NCI-H524 treated with DMSO at 0.1 percent for 48 hours (cell line): ENCODE measurements at regions not wholly inside any gene's neighbourhood (a gene's known extent, or its start where the extent isn't known, plus 50 kb on each side); places are given as distances from the start of the nearest gene placed in this dataset.

Experiments
- DNase-seq: peaks from one replicate; lab custom pipeline; 2025; lab: John Stamatoyannopoulos, UW

- DNase-seq: no peak
Measured at GRCh38 chr4:122203407-122203806, 51.3 kb downstream of the BLTP1 start.

- no peak for DNase-seq
Measured at GRCh38 chr4:122205687-122206086, 53.6 kb downstream of the BLTP1 start.

DNA sequence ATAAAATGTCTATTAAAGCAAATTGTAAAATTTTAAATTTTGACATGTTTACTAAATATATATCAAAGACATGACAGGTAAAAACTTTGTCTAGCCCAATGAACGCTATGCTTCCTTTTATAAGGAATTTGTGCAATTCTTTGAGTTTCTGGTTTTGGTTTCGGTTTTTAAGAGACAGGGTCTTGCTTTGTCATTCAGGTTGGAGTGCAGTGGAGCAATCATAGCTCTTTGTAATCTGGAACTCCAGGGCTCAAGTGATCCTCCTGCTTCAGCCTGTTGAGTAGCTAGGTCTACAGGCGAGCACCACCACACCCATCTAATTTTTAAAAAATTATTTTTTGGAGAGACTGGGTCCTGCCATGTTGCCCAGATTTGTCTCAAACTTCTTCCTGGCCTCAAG lies 60.7 kb downstream of the BLTP1 start:
- no peak for DNase-seq

GRCh38 chr4:122218762-122219161 lies 66.6 kb downstream of the BLTP1 start:
- no peak for DNase-seq

DNA sequence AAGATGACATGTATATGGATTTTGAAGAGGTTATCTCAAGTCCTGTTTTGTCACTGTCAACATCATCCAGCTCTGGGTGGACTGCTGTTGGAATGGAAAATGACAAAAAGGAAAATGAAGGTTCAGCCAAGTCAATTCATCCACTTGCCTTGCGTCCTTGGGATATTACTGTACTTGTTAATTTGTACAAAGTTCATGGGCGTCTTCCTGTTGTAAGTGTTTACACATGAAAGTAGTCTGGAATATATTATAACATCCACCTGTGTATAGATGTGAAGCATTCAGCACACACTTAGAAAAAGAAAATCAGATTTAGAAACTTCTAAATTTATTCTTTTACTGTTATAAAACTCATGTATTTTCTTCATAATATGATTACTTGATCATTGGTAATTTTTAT lies 67.2 kb downstream of the BLTP1 start:
- DNase-seq: no peak

GRCh38 chr4:122221322-122221721 lies 69.2 kb downstream of the BLTP1 start:
- DNase-seq: no peak

- no peak for DNase-seq
Measured at GRCh38 chr4:122224348-122224747, 72.2 kb downstream of the BLTP1 start.

GRCh38 chr4:122227202-122227601 lies 75.1 kb downstream of the BLTP1 start:
- DNase-seq: no peak

DNA sequence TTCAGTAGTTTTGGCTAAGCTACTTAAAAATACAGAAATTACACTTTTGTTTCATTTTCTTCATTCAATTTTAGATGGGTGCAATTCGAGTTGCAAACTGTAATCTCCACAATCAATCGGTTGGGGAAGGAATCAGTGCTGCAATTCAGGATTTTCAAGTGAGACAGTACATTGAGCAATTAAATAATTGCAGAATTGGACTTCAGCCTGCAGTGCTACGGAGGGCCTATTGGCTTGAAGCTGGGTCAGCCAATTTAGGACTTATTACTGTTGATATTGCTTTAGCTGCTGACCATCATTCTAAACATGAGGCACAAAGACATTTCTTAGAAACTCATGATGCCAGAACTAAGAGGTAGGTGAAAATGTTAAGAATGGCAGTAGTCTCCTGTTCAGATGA lies 77.7 kb downstream of the BLTP1 start:
- DNase-seq: no peak

GRCh38 chr4:122232633-122233032 lies 80.5 kb downstream of the BLTP1 start:
- DNase-seq: no peak

GRCh38 chr4:122234686-122235085 lies 82.6 kb downstream of the BLTP1 start:
- DNase-seq: no peak

DNA sequence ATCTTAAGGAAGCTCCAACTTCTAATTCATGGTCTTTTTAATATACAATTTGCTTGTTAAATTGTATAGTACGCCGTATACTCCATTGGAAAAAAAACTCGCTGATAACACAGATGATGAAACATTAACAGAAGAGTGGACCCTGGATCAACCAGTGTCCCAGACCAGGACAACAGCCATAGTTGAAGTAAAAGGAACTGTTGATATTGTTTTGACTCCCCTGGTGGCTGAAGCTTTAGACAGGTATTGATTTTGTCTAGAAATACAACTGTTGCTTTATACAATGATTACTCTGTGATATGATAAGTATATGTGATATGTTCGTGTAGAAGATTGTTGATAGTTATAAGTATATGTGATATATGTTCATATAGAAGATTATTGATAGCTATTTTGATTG lies 91.7 kb downstream of the BLTP1 start:
- no peak for DNase-seq

GRCh38 chr4:122244764-122245163 lies 92.6 kb downstream of the BLTP1 start:
- no peak for DNase-seq

- no peak for DNase-seq
Measured at GRCh38 chr4:122246551-122246950, 94.4 kb downstream of the BLTP1 start.

DNA sequence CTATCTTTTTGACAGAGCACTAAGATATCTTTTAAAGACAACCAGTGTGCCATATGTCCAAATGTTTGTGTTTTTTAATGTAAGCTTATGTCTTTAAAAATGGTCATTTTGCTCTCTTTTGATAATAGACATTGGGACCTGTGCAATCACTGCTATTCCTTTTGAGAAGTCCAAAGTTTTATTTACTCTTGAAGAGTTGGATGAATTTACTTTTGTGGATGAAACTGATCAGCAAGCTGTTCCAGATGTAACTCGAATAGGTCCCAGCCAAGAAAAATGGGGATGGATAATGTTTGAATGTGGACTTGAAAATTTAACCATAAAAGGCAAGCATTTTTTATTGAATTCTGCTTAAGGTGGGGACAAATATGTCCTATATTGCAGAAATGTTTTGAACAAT lies 97.2 kb downstream of the BLTP1 start:
- no peak for DNase-seq

DNA sequence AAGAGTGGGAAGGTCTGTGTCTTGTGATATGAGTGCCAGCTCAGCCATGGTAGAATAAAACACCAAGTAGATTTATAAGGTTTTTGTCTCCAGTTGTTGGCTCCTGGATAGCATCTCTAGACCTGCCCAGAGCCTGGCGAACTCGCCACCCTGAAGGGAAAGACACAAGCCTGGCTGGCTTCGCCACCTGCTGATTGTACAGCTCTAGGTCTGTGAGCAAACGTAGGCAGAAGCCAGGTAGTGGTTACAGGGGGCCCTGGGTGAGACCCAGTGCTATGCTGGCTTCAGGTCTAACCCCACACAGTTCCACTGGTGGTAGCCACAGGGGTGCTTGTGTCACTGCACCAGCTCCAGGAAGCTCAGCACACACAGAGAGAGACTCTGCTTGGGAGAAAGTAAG lies 100.5 kb downstream of the BLTP1 start:
- no peak for DNase-seq

DNA sequence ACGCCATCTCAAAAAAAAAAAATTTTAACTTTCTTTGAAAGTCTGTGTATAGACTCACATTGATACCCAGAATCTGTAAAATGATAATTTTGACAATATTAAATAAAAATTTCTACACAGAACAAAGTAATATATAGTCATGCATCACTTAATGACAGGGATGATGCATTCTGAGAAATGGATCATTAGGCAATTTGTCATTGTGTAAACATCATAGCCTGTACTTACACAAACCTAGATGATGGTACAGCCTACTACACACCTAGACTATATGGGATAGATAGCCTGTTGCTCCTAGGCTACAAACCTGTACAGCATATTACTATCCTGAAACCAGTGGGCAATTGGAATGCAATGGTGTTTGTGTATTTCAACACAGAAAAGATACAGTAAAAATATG lies 107.7 kb downstream of the BLTP1 start:
- no peak for DNase-seq

DNA sequence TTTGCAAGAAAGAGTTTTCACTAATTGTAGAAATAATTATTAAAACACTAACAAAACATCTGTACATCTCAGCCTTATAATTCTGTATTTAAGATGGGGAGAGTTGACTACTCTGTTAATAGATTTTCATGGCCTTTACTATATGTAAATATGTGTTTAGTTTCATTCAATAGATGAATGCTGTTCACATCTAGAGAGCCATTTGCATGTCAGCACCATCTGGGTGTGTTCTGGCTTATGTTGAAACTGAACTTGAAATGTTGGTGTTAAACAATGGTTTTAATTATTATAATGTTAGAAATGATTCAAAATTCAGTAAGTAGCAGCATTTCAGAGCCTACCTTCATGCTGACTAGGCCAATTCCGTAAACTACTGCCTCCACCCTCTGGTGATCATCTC lies 102.5 kb upstream of the ADAD1 start:
- no peak for DNase-seq

DNA sequence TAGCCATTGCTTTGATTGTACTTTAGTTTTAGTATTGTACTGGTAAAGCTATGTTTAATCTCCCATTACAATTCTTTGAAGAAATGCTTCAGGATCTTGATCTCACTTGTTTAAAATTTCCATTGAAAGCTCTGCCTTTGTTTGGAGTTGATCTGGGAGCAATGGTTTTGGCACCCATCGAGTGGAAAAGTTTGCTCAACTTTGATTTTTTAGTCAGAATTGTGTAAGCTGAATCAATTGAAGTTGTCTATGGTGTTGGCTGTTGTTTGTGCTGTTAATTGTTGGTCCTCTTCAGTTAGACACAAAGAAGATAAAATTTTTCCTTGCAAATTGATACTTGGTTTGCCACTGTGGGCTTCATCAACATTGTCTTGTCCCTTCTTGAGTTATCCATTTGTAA lies 99.8 kb upstream of the ADAD1 start:
- no peak for DNase-seq

- DNase-seq: no peak
Measured at GRCh38 chr4:122279670-122280069, 99.1 kb upstream of the ADAD1 start.

GRCh38 chr4:122285285-122285684 lies 93.5 kb upstream of the ADAD1 start:
- DNase-seq: no peak

DNA sequence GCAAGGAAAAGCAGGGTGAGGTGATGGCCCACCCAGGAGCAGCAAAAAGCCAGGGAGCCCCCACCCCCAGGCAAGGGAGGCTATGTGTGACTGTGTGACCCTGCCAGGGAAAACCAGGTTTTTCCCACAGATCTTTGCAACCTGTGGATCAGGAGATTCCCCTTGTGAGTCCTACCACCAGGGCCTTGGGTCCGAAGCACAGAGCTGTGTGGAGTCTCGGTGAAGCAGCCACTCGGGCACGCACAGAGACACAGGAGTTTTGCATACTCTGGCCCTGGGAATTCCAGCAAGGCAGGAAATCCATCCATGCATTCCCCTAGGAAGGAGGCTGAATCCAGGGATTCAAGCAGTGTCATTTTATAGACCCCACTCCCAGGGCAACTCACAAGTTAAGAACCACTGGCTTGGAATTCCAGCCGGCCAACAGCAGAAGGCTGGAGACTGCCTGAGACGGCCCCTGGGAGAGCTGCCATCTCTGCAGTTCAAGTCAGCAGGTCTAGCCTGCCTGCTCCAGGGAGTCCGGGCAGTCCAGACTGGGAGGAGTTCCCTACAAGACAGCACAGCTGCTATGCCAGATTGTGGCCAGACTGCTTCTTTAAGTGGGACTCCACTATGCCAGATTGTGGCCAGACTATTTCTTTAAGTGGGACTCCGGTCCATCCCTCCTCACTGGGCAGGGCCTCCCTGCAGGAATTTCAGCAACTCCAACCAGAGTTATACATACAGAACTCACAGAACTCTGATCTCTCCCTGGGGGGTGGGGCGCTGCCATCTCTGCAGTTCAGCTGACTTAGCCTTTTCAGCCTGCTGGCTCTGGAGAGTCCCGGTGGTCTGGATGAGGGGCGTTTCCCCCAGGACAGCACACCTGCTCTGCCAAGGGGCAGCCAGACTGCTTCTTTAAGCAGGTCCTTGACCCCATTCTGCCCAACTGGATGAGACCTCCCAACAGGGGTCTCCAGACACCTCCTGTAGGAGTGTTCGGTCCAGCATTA lies 85.1 kb upstream of the ADAD1 start:
- peak; percentile 29 for DNase-seq

DNA sequence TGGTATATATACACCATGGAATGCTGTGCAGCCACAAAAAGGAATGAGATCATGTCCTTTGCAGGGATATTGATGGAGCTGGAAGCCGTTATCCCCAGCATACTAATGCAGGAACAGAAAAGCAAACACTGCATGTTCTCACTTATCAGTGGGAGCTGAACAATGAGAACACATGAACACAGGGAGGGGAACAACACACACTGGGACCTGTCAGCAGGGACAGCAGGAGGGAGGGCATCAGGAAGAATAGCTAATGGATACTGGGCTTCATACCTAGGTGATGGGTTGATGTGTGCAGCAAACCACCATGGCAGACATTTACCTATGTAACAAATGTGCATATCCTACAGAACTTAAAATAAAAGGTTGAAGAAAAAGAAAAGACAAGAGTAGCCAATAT lies 81.1 kb upstream of the ADAD1 start:
- no peak for DNase-seq

DNA sequence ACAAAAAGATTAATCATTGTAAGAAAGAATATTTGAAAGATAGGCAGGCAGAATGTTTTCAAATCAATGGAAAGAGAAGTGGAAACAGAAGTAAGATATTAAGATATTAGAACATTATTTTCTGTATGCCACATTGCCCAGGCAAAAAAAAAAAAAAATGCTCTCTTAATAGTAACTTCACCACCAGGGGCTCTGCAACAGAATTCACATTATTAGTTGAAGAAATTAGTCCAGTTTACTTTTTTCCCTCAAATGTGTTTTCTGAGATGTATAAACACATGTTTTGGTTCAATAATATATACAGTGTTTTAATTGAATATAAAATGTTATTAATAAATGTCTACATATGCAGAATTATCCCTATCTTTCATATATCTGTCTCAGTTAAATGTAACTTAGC lies 78.0 kb upstream of the ADAD1 start:
- no peak for DNase-seq
